NOMO-1 treated with dmso at 0.1 percent for 144 hours (cell line): ENCODE measurements at regions not wholly inside any gene's neighbourhood (a gene's known extent, or its start where the extent isn't known, plus 50 kb on each side); places are given as distances from the start of the nearest gene placed in this dataset.

Experiments used
- DNase-seq: peaks from one replicate; lab custom pipeline; 2025; ENCODE audit not compliant: unreplicated experiment; lab: John Stamatoyannopoulos, UW

DNA sequence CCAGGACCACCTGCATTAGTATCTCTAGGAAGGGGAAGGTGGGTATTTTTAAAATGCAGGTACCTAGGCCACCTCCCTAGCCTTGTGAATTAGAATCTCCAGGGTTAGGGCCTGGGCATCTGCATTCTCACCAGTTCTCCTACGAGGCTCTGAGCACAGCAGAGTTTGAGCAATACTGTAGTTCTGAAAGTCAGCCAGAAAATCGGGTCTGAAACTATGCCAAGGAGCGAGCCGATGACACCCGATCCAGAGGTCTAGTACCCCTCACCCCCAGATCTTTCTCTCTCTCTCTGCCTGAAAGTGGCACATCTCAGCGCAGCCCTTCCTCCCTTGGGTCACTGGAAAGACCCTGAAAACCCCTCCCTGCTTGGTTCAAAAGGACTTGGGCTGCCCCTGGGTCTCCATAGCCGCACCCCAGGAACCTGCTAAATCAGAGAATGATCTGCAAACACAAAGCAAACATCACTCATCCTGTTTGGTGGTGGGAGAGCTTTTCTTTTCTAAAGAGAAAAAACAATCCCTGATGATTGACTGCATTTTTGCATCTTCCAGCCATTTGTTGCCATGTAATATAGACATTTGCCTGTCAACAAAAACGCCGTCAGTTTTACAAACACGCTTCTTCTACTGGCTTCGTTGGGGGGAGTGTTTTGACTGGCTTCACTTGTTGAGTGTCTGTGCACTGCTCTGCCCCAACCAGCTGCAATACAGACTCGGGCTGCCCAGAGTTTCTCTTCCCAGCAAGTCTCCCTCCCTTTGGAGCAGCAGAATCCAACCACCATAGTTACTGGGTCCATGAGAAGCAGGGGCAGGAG is 229.9 kb downstream of the MN1 start:
- no peak for DNase-seq

DNA sequence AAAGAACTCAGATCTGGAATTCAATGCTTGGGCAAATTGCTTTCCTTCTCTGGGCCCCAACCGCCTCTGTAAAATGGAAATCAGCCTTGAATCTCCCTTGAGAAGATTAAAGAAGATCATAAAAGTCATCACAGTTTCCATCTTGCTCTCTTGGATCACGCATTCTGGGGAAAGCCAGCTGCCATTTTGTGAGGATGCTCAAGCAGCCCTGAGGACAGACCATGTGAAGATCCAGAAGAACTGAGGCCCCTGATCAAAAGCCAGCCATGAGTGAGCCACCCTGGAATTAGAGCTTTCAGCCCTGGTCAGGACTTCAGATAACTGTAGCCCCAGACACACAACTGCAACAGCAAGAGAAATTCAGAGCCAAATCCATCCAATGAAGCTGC is 229.3 kb downstream of the MN1 start:
- no peak for DNase-seq

DNA sequence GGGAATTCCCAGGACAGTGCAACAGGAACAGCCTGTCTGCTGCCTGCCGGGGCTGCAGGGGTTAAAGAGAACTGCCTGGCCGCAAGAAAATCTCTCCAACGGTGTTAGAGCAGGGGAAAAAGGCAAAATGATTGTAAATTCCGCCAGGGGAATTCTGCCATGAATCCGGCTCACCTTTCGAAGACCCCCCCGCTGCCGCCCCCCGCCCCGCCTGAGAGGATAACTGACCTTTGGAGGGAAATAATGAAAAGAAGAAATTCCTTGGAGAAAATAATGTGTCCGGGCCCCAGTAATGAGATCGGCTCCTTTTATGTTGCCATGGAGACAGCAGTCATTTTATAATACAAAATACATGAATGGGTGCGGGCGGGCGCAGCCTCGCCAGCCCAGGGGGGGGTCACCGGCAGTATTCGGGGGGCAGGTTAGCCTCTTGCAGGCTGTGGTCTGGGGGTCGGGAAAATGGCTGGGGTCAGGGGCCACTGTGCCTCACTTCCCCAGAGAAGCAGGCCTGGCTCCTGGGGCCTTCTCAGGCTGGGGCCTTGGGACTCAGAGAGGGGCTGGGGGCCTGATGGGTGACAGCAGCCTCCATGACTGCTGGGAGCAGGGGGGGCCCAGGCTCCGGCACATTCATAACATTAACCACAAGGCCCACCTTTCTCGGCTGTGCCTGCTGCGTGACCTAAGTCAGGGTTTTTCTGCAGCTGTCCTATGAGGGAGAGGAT is 228.1 kb downstream of the MN1 start:
- no peak for DNase-seq

DNA sequence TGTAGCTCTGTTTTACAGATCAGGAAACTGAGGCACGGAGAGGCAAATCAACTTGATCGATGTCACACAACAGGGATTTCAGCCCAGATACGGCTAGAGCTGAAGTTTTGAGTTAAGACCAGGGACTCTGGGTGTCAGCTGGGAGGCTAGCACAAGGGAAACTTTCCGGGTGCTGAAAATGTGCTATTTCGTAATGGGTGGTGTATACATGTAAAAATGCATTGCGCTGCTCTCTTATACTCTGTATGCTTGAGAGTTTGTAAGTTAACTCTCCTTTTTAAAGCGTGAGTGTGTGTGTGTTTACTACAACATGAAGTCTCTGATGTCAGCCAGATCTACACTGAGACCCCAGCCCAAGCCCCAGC is 227.6 kb downstream of the MN1 start:
- DNase-seq, result no peak

DNA sequence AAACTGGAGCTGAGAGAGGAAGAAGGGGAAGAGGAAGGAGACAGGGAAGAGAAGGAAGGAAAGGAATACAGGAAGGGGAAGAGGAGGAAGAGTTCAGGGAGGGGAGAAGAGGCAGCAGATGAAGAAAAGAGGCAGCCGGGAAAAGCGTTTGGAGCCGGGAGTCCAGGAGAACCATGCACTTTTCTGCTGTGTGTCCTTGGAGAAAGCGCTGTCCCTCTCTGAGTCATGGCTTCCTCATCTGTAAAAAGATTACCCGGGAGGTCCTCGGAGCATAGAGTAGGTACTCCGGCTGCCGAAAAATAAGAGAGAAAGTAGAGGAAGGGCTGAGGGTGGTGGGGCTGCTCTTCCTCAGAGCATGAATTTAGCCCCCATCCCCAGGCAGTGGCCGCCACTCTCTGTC is 226.9 kb downstream of the MN1 start:
- DNase-seq, result no peak

DNA sequence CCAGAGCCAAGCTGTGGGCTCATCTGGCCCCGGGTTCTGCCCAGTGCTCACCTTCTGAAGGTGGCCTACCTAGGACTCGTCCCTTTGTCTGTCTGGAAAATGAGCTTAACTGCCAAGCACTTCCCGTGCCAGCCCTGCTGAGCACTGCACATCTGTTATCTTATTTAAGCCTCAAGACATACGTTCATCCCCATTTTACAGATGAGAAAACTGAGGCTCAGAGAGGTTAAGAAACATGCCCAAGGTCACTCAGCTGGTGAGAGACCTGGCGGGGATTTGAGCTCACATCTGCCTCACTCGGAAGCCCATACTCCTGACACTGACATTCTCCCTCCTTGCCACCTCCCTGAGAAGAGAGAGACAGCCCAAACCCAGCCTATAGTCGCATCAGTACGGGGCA is 226.2 kb downstream of the MN1 start:
- no peak for DNase-seq

DNA sequence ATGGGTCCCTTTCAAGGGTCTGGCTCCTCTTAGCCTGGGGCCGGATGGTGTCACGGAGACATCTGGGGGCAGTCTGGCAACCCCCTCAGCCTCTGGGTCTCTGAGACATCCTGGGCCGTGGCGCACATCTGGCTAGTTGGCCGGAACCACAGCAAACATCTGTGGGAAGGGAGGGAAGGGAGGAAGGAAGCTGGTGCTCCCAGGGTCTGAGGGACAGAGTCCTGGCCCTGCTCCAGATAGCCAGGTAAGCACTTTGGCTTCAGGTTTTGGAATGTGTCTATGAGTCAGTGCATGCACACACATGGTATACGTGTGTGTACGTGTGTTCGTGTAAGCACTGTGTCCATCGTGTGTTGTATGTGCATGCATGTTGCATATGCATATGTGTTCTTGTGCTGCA is 225.1 kb downstream of the MN1 start:
- no peak for DNase-seq

DNA sequence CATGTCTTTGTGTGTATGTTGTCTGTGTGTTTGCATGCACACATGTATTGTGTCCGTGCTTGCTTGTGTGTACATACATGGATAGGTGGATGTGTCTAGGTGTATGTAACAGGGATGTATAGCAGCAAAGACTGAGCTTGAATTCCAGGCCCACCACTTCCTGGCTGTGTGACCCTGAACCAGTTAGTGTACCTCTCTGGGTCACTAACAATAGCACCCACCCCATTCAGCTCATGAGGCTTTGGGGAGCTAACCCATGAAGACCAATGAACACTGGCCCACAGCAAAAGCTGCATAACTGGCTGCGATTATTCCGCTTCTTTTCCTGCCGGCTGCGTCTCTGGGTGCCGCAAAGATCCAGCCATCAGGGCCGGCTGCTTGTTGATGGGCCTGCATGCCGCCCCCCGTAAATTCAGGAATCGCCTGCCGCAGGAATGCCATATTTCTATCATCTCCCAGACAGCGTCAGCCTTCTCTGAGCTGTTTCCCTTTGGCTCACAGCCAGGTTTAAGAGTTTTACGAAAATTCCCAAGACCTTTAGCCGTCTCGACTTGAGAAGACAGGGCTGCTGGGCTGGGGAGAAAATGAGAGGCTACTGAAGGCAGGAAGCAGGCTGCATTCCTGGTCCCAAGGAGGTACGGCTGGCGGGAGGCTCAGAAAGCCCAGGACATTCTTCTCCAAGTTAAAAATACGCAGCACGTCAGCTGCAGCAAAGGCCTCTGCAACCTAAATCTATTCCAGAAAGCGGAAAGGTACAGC is 224.6 kb downstream of the MN1 start:
- no peak for DNase-seq

DNA sequence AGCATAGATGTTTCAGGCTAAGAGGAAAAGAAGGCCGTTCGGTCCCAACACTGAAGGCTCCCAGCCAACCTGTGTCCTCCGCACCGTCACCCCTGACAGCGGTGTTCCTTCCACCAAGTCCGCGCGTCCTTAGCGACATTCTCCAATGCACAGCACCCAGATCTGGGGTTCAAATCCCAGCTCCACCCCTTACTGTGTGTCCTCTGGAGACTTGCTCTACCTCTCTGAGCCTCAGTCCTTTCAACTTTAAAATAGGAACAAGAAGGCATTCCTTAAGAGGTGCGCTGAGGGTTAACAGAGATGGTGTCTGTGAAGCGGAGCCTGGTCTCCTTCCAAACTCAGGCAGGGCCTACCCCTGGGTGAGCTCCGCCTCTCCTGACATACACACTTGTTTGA is 224.0 kb downstream of the MN1 start:
- DNase-seq, result no peak

DNA sequence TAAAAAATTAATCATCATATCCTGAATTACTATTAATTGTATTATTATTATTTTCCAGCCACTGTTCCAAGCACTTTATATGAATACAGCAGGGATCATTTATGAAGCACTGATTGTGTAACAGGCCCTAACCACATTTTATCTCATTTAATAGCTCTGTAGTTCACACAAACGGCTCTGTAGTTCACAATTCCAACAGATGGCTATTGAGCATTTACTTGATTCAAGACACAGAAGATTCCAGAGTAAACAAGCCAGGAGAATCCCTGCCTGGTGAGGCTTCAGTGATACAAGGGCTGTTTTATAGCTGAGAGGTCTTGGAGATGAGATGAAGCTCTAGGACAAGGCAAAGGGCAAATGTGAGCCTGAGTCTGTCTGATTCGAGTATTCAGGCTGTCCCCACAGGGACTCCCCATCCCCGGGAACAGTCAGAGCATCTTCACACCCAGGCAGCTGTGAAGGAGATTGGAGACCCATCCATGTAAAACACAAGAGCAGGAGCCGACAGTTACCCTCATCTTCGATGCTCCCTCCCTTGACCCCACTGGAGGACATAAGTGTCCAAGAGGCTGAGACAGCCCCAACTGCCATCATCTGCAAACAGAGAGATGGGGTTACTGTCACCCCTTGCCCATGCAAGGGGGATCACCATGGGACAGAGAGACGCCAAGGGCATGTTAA is 222.5 kb downstream of the MN1 start:
- DNase-seq, result no peak

DNA sequence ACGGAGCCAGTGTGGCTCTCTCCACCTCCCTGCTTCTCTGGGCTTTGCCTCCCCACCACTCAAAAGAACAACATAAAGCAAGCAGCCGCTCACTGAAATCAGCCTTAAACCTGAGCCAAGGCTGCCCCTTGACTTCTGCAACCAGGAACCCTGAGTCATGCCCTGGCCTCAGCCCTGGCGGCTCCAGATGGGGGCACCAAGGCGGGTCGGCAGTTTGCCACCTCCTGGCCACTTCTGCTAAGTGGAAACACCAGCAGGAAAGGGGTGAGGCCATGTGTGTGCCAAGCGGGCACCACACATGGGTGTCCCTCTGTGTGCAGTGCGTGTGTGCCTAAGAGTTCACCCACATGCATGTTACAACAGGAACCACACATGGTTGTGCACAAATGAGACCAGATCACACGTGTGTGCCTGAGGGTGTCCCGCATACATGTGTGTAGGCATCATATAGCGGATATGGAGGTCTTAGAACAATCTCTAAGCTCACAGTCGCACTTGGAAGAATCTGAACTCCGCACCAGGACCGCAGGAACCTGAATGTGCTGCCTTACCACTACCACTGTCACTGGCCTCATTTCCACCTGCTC is 221.2 kb downstream of the MN1 start:
- DNase-seq, result peak; percentile 23

DNA sequence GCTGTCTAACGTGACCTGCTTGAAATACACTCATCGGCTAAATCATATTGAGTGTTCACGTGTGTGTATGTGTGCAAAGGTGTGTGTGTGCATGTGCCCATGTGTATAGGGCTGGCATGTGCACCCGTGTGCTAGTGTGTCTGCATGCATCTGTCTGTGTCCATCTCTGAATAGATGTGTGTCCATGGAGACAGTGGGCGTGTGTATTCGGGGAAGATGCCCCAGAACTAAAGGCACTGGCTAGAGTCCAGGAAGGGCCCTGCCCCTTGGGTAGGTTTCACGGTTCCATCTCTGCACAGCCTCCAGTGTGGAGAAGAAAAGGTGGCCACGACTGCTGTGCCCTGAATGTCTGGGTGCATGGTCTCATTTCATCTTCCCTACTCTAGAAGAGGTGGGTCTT is 220.3 kb downstream of the MN1 start:
- DNase-seq, result no peak

DNA sequence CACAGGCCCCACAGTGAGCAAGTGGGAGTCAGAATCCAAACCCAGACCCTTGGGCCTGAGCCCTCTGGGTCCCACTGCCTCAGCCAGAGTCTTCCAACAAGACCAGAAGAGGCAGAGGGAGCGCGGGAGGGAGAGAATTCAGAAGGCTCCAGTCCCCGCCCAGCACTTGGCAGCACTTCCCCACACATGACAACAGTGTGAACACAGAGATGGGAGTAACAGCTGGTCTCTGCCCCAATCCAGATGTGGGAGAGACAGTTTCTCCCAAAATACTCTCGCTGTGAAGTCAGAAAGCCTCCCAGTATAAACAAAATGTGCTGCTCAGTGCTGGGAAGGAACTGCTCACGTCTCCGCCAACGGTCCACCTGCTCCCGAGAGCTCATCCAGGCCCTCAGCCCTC is 219.9 kb downstream of the MN1 start:
- no peak for DNase-seq

DNA sequence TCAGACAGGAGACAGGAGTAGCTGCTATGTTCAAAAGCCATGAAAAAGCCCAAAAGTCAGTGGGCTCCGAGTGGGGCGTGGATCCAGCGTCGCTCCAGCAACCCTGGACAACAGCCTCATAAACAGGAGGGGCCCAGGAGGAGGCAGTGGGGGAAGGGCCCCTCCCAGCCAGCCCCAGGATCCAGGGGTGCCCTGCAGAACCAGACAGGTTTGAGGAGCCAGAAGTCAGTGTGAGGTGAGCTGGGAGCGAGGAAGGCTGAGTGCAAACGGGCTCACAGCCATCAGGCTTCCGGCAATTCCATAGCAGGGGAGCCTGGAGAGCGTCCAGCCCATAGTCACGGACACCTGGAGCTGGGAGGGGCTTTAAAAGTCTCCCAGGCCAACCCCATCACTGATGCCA is 217.7 kb downstream of the MN1 start:
- DNase-seq, result no peak

DNA sequence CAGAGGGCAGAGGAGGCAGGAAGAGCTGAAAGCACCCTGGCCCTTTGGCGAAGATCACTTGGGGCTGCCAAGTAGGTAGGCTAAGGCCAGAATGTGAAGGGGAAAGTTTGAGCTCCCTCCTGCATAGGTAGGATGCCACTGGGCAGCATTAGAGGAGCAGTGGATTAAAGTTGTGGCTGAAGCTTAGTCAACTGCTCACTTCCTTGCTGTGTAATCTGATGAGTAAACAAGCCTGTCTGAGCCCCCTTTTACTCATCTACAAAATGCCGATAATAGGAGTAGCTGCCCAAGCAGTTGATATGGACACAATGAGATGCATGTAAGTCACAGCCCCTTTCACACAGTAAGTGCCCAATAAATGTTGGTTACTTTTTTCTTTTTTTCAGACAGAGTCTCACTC is 216.4 kb downstream of the MN1 start:
- DNase-seq, result no peak

DNA sequence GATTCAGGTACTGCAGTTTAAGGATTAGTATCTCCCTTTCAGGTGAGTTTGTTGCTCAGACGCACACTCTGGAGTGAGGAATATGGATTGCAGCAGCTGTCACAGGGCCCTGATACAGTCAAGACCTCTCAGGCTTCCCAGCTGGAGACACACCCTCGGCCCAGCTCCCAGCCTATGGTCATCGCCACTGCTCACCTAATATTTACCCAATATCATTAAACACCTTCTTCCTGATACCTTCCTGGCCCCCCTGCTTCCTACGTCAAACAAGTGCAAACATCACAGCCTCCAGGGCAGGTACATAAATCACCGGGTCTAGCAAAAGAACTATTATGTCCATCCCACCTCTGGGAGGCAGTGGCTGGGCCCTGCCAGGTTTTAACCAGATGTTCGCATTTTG is 213.3 kb downstream of the MN1 start:
- no peak for DNase-seq

DNA sequence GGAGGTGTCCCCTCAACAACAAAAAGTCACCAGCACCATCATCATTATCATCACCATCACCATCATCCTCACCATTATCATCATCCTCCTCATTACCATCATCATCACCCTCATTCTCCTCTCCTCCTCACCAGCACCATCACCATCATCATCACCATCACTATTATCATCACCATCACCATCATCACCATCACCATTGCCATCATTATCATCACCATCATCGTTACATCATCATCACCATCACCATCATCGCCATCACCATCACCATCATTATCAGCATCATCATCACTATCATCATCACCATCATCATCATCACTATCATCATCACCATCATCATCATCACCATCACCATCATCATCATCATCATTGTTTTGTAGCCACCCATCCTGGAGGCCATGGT is 212.6 kb downstream of the MN1 start:
- DNase-seq, result no peak

DNA sequence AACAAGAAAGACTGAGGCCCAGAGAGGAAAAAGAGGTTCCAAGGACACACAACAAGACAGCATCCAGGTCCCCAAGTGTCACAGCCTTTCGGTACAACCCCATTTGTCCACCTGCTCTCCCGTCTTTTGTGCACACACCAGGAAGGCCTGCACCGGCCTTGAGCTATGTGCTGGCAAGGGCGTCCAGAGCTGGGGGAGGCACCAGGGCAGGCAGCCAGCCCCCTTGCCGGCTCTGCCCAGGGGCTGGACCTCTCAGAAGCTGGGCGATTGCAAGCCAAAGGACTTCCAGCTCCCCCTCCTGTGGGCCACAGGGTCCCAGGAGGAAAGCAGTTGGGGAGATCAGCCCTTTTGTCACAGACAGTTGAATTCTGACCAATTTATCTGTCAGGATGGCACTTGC is 210.5 kb downstream of the MN1 start:
- no peak for DNase-seq

DNA sequence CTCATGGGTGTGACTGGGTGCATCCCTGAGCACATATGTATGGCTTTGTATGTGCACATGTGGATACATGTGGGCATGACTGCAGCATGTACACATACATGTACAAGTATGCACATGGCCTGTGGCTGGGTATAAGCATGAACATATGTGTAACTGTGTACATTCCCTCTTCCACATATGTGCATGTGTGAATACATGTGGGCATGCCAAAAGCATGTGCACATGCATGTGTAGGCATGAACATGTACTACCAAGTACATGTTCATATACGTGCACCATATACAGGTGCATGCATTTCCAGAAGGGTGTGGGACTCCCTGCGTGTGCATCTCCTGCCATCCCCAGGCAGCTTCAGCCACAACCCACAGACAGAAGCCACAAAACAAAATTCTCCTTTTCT is 208.2 kb downstream of the MN1 start:
- DNase-seq, result no peak

DNA sequence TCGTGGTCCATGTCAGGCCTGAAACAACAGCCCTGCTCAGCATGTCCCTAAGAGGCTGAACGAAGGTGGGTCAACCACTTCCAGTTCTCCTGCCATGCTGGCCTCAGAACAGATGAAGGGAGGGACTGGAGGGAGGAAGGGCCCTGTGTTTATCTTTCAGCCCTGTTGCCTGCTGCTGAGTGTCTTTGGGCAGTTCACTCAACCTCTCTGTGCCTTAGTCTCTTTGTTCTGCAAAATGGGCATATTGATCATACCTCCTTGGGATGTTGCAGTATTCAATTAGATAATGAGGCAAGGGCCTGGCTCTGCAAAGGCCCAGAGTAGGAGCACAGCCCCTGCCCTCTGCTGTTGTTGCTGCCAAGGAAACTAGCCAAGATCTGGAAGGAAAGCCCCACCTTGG is 207.5 kb downstream of the MN1 start:
- no peak for DNase-seq

DNA sequence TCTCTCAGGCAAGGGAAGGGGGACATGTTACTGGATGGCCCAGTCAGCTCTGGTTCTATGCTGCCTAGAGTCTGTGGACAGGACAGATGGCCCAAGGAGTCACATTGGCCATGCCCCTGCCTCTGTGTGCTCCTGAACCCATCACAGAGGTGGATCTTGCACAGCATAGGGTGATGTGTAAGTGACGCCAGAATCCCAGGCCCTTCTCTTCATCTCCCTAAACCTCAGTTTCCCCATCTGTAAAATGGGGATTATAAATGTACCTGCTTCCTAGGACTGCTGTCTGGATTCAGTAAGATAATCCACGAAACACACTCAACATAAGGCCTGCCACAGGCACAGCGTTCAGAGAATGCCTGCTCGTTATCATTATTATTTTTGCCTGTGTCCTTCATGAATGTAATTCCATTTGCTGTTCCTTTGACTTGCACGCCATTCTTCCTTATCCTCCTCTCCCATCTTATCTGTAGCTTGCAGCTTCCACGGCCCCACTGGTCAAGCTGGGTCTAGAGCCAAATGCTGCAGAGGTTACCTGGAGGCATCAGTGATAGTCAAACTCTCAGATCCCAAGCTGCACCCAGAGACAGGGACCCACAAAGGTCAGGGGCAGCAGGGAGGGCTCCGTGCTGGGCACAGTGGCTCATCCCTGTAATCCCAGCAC is 207.0 kb downstream of the MN1 start:
- no peak for DNase-seq
